ENCODE measurements at regions not wholly inside any gene's neighbourhood (a gene's known extent, or its start where the extent isn't known, plus 50 kb on each side); places are given as distances from the start of the nearest gene placed in this dataset.

DNA sequence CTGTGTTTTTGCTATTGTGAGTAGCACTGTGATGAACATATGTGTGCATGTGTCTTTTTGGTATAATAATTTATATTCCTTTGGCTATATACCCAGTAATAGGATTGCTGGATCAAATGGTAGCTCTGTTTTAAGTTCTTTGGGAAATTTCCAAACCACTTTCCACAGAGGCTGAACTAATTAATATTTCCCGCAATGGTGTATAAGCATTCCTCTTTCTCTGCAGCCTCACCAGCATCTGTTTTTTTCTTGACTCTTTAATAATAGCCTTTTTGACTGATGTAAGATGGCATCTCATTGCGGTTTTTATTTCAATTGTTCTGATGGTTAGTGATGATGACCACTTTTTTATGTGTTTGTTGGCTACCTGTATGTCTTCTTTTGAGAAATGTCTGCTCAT lies 247.7 kb upstream of the NDST3 start:
- ATAC-seq = no peak
- TF ChIP-seq, protein P1, sequence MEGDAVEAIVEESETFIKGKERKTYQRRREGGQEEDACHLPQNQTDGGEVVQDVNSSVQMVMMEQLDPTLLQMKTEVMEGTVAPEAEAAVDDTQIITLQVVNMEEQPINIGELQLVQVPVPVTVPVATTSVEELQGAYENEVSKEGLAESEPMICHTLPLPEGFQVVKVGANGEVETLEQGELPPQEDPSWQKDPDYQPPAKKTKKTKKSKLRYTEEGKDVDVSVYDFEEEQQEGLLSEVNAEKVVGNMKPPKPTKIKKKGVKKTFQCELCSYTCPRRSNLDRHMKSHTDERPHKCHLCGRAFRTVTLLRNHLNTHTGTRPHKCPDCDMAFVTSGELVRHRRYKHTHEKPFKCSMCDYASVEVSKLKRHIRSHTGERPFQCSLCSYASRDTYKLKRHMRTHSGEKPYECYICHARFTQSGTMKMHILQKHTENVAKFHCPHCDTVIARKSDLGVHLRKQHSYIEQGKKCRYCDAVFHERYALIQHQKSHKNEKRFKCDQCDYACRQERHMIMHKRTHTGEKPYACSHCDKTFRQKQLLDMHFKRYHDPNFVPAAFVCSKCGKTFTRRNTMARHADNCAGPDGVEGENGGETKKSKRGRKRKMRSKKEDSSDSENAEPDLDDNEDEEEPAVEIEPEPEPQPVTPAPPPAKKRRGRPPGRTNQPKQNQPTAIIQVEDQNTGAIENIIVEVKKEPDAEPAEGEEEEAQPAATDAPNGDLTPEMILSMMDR (IDR thresholded peaks at IDR 0.05) = no peak
- no peak overlapping the region for H3K27ac ChIP-seq
- no peaks in the 10 kb centered on the region for H3K4me1 ChIP-seq
- no peaks in the 10 kb centered on the region for H3K36me3 ChIP-seq
- no peak overlapping the region for H3K4me3 ChIP-seq
- DNase-seq = no peak
- no peaks in the 10 kb centered on the region for H3K9me3 ChIP-seq
- H3K27me3 ChIP-seq = no peaks in the 10 kb centered on the region
- intact Hi-C loops (cut with DNase I) = no loop called here

DNA sequence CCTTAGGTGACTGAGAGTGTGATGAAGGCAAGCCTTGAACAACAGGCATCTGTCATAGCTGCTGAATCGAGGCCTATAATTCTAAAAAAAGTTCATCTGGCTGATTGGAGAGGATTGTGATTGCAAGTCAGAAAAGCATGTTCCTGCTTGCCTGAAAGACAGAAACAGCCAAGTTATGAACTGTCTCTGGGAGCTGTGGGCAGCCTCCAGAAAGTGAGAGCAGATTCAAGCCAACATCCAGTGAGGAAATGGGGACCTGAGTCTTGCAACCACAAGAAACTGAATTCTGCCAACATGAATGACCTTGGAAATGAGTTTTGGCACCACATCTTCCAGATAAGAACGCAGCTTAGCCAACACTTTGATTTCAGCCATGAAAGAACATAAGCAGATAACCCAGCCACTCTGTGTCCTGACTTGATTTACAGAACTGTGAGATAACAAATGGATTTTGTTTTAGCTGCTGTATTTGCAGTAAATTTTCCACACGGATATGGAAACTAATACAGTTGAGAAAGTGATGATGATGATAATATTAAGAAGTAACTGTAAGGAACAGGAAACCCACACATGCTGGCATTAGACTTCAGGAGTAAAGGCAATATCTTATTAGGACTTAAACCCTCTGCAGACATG lies 240.3 kb upstream of the NDST3 start:
- no peaks in the 10 kb centered on the region for H3K4me1 ChIP-seq
- no peaks in the 10 kb centered on the region for H3K27me3 ChIP-seq
- intact Hi-C loops (cut with DNase I) = no loop called here
- TF ChIP-seq, protein P1 (IDR thresholded peaks at IDR 0.05) = no peak
- H3K9me3 ChIP-seq = no peaks in the 10 kb centered on the region
- H3K4me3 ChIP-seq = no peak overlapping the region
- H3K27ac ChIP-seq = no peak overlapping the region
- no peak for DNase-seq
- H3K36me3 ChIP-seq = no peaks in the 10 kb centered on the region
- no peak for ATAC-seq

DNA sequence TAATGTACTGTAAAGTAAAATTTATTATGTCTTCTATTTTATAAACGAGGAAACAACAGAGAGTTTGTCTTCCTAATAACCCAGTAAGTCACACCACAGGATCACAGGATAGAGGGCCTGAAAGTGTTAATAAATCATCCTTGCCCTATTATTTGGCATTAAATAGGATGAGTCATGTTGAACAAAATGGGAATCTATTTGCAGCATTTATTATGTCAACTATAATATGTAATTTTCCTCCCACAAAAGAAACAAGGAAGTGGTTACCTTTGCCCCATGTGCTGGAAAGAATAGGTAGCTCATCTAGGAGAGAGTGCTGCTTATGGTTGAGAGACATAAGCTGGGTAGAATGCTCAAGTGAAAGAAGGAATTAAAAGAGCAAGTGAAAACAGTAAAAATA lies 237.6 kb upstream of the NDST3 start:
- TF ChIP-seq, protein P1 (IDR thresholded peaks at IDR 0.05) = no peak
- DNase-seq = no peak
- no peak overlapping the region for H3K4me3 ChIP-seq

DNA sequence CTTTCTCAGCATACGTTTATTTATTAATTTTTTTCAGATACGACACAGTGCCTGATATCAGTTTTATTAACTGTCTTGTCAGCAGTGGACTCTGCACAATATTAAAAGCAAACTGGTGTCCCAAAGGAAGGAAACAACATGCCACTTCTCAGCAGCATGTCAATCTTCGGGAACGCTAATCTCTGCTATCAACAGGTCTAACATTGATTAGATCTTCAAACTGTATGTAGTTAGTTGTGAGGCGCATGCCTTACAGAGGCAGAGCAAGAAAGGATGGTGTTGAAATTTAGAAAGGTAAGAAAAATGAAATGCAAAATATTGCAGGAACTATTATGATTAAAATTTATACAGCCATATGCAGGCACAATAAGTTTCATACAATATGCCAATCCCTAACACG lies 233.7 kb upstream of the NDST3 start:
- Histone ChIP-seq H3K4me3 (no peak overlapping the region), H3K27me3 (no peaks in the 10 kb centered on the region), H3K4me1 (no peaks in the 10 kb centered on the region), H3K9me3 (no peaks in the 10 kb centered on the region), H3K27ac (no peak overlapping the region), H3K36me3 (no peaks in the 10 kb centered on the region)
- TF ChIP-seq, protein P1 (IDR thresholded peaks at IDR 0.05) = no peak
- intact Hi-C loops (cut with DNase I) = no loop called here
- DNase-seq (no peak), ATAC-seq (no peak)

More for the DNA sequence above, 237.6 kb upstream of the NDST3 start:
- Histone ChIP-seq H3K36me3 (no peaks in the 10 kb centered on the region), H3K27me3 (no peaks in the 10 kb centered on the region), H3K9me3 (no peaks in the 10 kb centered on the region), H3K27ac (no peak overlapping the region), H3K4me1 (no peaks in the 10 kb centered on the region)
- ATAC-seq = no peak
- intact Hi-C loops (cut with DNase I) = no loop called here

DNA sequence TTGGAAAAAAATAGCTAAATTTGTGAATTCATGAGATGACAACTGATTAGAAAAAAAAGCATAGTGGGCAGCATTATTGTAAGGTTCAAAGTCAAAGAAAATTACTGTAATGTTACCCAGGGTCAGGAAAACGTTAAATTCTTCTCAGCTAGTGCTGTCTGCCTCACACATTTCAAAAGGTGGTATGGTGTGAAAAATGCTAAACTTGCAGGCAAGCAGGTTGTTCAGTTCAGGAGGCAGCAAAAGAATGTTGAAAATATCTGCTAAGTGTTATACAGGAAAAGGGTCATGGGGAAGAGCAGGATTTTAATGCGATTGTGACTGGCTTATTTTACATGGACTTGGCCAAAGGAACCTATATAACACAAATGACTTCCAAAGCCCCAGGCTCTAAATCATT lies 232.5 kb upstream of the NDST3 start:
- Histone ChIP-seq H3K27ac (no peak overlapping the region), H3K36me3 (no peaks in the 10 kb centered on the region), H3K27me3 (no peaks in the 10 kb centered on the region), H3K4me3 (no peak overlapping the region), H3K9me3 (no peaks in the 10 kb centered on the region), H3K4me1 (no peaks in the 10 kb centered on the region)
- DNase-seq = no peak
- TF ChIP-seq, protein P1 (IDR thresholded peaks at IDR 0.05) = no peak
- intact Hi-C loops (cut with DNase I) = no loop called here
- ATAC-seq = no peak

All from left lung (tissue), 4 donors.